DMS53 treated with DMSO at 0.1 percent for 48 hours (cell line): ENCODE measurements at regions not wholly inside any gene's neighbourhood (a gene's known extent, or its start where the extent isn't known, plus 50 kb on each side); places are given as distances from the start of the nearest gene placed in this dataset.

ENCODE experiments used
- DNase-seq: peaks from one replicate; lab custom pipeline; 2025; ENCODE audit not compliant: unreplicated experiment; lab: John Stamatoyannopoulos, UW

DNA sequence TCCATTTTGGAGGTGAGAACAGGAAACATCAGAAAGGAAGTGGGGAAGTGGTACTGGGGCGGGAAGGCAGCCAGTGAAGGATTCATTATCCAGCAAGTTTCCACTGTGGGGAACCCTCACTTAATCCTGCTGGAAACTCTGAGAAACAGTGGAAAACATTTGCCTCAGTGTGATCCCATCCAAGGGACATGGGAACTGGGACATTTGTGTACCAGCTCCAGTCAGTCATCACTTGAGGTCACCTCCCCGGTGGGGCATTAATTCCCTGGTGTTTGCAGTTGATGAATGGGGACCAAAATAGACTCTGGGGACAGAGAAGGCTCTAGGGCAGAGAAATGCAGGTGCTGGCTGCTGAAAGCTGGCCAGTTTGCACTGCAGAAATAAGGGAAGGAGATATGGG lies 599.9 kb downstream of the BUD13 start:
- DNase-seq = no peak

DNA sequence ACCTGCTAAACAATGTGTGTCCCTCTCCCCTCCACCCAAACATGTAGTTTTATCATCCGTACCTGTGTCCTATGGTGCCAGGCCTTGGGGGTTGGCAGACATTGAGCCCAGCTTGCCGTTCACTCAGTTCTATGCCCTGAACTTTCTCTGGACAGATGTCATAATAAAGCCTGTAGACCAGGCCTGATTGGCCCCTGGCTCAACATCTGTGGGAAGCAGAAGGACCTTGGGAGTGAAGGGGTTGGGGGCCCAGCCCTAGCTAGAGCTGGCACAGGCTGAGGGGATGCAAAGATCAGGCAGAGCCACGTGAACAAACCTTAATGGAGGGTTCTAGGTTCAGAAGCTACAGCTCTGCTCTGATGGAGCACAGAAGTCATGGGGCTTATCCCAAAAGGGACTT lies 600.6 kb downstream of the BUD13 start:
- DNase-seq = no peak

GRCh38 chr11:116171271-116172140 lies 601.3 kb downstream of the BUD13 start:
- no peak for DNase-seq

- DNase-seq = no peak
Observed at GRCh38 chr11:116170526-116171120, 602.2 kb downstream of the BUD13 start.

DNA sequence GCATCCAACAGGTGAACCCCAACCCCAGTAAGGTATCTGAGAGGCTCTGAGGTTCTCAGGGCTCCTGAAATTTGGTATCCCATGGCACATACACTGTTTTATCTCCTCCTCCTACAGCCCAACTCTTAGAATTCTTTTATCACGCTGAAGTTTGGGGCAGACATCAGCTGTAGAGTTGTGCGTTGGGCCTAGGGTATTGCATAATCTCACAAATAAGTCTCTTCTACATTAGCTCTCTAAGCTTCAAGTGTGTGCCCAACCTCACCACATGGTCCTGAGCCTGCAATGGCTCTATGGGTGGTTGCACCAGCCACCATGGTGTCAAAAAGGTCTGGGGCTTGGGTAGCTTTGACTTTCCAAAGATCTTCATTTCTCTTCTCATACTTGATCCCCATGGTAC lies 603.0 kb downstream of the BUD13 start:
- DNase-seq = no peak

DNA sequence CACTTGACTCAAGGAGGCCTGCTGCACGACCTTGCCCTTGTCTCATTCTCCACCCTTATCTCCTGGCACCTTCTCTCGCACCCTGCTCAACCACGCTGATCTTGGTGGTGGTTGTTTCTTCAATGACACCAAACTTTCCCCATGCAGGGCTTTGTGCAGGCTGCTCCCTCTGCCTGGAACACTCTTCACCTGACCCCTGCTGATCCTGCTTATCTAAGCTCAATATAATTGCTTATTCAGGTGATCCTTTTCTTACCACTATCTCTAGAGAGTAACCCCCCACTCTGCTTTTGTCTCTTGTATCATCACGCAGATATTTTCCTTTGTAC lies 604.4 kb downstream of the BUD13 start:
- DNase-seq = no peak

GRCh38 chr11:116167706-116168458 lies 604.9 kb downstream of the BUD13 start:
- DNase-seq = no peak

DNA sequence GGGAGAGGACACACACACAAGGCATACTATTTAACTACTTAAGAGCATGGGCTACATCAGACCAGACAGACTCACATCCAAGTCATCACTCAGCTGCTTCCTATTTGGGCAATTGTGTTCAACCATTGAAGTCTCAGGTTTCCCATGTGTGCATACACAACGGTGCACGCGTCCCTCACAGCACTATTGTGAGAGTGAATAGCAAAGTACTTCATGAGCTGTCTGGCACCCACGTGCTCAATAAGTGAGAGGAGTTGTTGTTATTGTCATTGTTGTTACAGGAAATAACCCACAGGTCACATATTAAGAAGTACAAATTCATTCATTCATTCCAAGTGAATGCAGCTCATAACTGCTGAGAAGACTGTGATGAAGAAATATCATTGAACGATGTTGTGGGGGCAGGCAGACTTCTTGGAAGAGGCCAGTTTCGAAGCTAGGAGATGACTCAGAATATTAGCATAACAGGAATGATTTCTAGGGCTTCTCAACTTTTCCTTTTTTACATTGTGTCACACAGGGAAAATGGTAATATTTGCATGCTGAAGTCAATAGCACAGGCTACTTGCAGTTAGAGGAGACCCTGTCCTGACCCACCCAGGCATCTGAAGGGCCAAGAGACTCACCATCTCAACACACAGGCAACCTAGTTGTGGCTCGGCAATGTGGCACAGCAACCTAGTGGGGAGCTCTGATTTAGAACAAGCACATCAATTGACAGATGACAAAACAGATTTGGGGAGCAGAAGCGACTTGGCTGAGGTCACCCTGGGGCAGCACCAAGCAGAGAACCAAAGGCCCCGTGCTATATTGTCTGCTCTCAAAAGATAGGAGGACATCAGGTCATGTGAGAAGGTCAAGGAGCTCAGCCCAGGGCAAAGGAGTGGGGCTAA lies 606.0 kb downstream of the BUD13 start:
- DNase-seq = no peak

DNA sequence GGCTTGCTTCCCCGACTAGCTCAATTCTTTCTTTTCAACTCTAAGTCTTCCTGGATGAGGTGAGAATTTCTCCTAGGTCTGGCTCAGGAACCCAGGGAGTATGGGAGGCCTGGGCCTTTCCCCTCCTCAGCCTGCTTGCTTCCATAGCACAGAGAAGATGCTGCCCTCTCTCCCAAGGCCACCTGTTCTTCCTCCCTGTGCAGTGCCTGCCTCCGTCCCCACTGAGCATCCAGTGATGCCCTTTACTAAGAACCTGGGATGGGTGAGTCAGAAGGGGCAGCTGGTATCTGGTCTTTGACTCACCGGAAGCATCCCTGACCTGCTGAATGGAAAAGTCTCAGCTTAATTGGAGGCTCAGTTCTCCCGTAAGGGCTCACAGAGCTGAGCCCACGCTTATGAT lies 607.9 kb downstream of the BUD13 start:
- DNase-seq = peak; percentile 83

DNA sequence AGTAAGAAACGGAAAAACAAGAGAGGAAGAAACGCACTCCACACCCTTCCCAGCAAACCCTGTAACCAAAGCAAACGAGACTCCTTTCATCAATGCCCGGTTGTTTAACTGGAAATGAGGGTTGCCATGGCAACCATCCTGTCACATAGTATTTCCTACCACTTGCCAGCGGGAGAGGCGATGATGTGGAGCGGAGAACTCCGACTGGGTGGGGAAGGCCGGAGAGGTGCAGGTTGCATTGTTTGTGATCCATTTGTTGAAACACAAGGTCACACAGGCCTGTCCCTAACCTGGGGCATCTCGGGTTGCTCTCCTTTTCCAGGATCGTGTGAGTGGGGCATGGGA lies 609.9 kb downstream of the BUD13 start:
- DNase-seq = peak; percentile 15

DNA sequence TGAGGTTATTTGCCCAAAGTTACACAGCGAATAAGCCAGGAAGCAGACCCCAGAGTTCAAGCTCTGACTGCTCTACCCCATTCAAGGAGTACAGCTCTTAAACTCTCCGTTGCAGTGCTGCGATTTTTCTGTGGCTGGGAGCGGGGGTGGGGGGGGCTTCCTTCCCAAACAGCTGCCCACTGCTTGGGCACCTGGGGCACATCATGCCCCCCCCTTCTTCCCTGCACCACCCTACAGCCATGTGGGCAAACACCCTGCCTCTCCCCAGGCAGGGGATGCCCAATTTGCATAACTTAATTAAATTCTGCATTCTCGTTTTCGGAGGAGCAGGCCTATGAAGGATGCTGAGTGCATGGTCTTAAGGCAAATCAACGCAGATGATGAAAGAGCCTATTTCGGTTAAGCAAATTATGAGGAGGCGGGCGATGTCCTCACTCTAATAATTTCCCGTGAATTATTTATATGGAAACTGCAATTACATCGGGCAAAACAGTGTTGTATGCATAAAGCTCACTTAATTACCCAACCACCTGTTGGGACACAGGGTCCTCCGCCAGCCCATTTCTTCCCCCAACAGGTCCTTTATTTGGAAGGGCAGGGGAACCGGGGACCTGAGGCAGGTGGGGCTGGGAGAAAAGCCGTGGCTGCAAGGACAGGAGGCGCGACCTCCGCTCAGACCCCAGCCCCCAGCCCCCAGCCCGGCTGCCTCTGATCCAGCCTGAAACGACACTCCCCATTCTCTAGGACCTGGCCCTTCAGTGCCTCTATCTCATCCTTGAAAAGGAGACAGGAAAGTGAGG lies 610.5 kb downstream of the BUD13 start:
- DNase-seq = no peak

GRCh38 chr11:116148645-116149044 lies 624.1 kb downstream of the BUD13 start:
- DNase-seq = no peak

DNA sequence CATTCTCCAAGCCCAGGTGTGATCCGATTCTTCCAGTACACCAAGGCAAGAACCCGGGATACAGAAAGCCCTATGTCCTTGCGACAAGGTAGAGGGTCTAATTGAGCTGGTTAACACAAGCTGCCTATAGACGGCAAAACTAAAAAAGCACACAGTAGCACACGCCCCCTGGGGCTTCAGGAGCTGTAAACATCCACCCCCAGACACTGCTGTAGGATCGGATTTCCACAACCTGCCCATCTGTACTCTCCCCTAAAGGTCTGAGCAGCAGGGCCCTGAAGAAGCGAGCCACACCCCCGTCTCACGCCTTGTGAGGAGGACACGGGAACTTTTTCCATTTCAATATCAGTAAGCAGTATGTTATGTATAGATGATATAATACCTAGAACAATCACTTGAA lies 624.7 kb downstream of the BUD13 start:
- no peak for DNase-seq

DNA sequence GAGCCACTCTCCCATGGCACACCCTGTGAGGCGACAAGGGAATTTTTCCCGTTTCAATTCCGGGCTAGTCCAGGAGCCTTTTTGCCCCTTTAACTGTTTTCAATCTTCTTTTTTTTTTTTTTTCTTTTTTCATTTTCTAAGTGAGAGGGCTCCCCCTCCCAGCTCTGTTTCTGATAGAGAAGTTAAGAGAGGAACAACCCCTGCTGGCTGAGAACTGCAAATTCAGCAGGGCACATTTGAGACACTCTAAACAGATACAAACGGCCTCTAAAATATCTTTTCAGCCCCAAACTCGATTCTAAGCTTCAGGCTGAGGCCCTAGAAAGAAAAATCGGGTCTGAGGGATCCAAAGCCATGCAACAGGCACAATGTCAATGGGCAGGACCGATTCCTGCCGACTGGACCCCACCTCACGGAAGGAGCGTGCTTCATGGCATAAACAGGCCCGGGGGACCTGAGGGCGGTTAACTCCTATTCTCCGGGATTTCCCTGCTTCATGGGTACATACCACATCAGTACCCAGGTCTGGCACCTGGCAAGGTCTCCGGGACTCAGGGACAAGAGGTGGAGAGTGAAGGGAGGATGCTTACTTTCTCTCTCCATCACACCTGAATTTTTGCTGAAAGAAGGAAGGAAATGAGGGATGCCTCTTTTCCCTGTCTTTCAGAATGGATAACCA lies 627.5 kb downstream of the BUD13 start:
- DNase-seq = no peak

DNA sequence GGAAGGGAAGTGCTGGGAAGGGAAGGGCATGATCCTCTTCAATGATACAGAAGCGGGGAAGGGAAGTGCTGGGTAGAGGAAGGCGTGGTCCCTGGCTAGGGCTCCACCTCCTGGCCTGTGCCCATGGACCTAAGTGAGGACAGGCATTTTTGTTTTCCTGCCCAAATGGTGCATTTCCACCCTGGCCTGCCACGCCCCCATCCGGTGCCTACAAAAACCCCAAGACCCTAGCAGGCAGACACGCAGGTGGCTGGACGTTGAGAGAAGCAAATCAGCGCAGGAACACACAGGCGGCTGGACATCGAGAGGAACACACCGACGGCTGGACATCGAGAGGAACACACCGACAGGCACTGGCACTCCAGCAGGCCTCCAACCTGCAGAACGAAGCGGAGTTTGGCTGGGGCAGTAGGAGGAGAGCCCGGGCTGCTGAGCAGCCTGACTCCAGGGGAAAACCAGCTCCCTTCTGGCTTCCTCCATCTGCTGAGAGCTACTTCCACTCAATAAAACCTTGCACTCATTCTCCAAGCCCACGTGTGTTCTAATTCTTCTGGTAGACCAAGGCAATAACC lies 628.3 kb downstream of the BUD13 start:
- DNase-seq = no peak

- no peak for DNase-seq
Observed at GRCh38 chr11:116138280-116138679, 634.1 kb upstream of the CADM1 start.

- DNase-seq = no peak
Observed at GRCh38 chr11:116137753-116138152, 633.5 kb upstream of the CADM1 start.

GRCh38 chr11:116136987-116137674 lies 632.9 kb upstream of the CADM1 start:
- DNase-seq = no peak

- no peak for DNase-seq
Observed at GRCh38 chr11:116135891-116136290, 631.7 kb upstream of the CADM1 start.
